Fibroblast of upper back skin (primary cell): ENCODE measurements at regions not wholly inside any gene's neighbourhood (a gene's known extent, or its start where the extent isn't known, plus 50 kb on each side); places are given as distances from the start of the nearest gene placed in this dataset.
"Not testable (repeated sequence)": the region's sequence is repeated elsewhere in the genome, so short reads cannot be mapped to it uniquely, and the experiment has no call there.

ENCODE experiments used
- DNase-seq: peaks from one replicate; pipeline ENCODE4 v3.0.0-alpha.2; 2013

GRCh38 chr7:65317372-65317771 is 56.3 kb upstream of the ZNF92 start:
- no peak for DNase-seq

- DNase-seq = no peak
Measured at GRCh38 chr7:65310761-65311160, 62.9 kb upstream of the ZNF92 start.

GRCh38 chr7:65308300-65308678 is 65.4 kb upstream of the ZNF92 start:
- no peak for DNase-seq

GRCh38 chr7:65307651-65308299 is 65.9 kb upstream of the ZNF92 start:
- DNase-seq = peak; percentile 63

- no peak for DNase-seq
Measured at GRCh38 chr7:65304175-65304574, 69.5 kb upstream of the ZNF92 start.

GRCh38 chr7:65302883-65303282 is 70.8 kb upstream of the ZNF92 start:
- no peak for DNase-seq

GRCh38 chr7:65301007-65301406 is 72.6 kb upstream of the ZNF92 start:
- no peak for DNase-seq

GRCh38 chr7:65295409-65295808 is 78.2 kb upstream of the ZNF92 start:
- no peak for DNase-seq

GRCh38 chr7:65290340-65290739 is 83.3 kb upstream of the ZNF92 start:
- DNase-seq = not testable (repeated sequence)

GRCh38 chr7:65287023-65287422 is 86.6 kb upstream of the ZNF92 start:
- peak; percentile 42 for DNase-seq

- no peak for DNase-seq
Measured at GRCh38 chr7:65285906-65286864, 87.5 kb upstream of the ZNF92 start.

- DNase-seq = not testable (repeated sequence)
Measured at GRCh38 chr7:65285241-65285640, 88.4 kb upstream of the ZNF92 start.

GRCh38 chr7:65279795-65280194 is 93.9 kb upstream of the ZNF92 start:
- no peak for DNase-seq

- DNase-seq = no peak
Measured at GRCh38 chr7:65276822-65277221, 96.8 kb upstream of the ZNF92 start.

GRCh38 chr7:65271502-65271901 is 102.2 kb upstream of the ZNF92 start:
- not testable (repeated sequence) for DNase-seq

GRCh38 chr7:65269150-65269856 is 104.4 kb upstream of the ZNF92 start:
- peak; percentile 76 for DNase-seq

- DNase-seq = no peak
Measured at GRCh38 chr7:65268782-65269149, 104.9 kb upstream of the ZNF92 start.

- no peak for DNase-seq
Measured at GRCh38 chr7:65265933-65266519, 107.6 kb upstream of the ZNF92 start.

- DNase-seq = no peak
Measured at GRCh38 chr7:65264258-65264657, 109.4 kb upstream of the ZNF92 start.

- DNase-seq = not testable (repeated sequence)
Measured at GRCh38 chr7:65260673-65261072, 113.0 kb upstream of the ZNF92 start.

GRCh38 chr7:65259864-65260525 is 113.7 kb upstream of the ZNF92 start:
- not testable (repeated sequence) for DNase-seq

GRCh38 chr7:65254061-65254460 is 119.6 kb upstream of the ZNF92 start:
- DNase-seq = no peak
